Epithelial cell of proximal tubule (primary cell): ENCODE measurements at regions not wholly inside any gene's neighbourhood (a gene's known extent, or its start where the extent isn't known, plus 50 kb on each side); places are given as distances from the start of the nearest gene placed in this dataset.
"Not testable (repeated sequence)": the region's sequence is repeated elsewhere in the genome, so short reads cannot be mapped to it uniquely, and the experiment has no call there.

ENCODE experiments used
- DNase-seq: peaks from one replicate; pipeline ENCODE4 v3.0.0-alpha.2; 2011; ENCODE audit warnings: low read depth
- H3K4me3 ChIP-seq: 2 replicates; pipeline ENCODE4 v1.5.1; 2011; ENCODE audit warnings: low read depth, mild to moderate bottlenecking, low read length
- TF ChIP-seq, protein P1 (sequence below): conservative IDR thresholded peaks from 2 replicates; pipeline ENCODE4 v1.5.1; 2012; ENCODE audit warnings: low read depth, mild to moderate bottlenecking, low read length

DNA sequence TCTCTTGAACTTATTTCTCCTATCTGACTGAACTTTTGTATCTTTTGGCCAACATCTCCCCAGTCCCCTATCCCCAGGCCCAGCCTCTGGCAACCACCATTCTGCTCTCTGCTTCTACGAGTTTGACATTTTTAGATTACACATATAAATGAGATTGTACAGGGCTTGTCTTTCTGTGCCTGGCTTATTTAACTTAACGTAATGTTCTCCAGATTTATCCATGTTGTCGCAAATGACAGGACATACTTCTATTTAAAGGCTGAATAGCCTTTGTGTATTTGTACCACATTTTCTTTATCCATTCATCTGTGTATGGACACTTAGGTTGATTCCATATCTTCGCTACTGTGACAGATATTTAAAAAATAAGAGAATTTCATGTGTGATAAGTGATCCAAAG lies 98.6 kb downstream of the LSMEM1 start:
- no peak for DNase-seq
- H3K4me3 ChIP-seq, result no peak overlapping the region
- TF ChIP-seq, protein P1, sequence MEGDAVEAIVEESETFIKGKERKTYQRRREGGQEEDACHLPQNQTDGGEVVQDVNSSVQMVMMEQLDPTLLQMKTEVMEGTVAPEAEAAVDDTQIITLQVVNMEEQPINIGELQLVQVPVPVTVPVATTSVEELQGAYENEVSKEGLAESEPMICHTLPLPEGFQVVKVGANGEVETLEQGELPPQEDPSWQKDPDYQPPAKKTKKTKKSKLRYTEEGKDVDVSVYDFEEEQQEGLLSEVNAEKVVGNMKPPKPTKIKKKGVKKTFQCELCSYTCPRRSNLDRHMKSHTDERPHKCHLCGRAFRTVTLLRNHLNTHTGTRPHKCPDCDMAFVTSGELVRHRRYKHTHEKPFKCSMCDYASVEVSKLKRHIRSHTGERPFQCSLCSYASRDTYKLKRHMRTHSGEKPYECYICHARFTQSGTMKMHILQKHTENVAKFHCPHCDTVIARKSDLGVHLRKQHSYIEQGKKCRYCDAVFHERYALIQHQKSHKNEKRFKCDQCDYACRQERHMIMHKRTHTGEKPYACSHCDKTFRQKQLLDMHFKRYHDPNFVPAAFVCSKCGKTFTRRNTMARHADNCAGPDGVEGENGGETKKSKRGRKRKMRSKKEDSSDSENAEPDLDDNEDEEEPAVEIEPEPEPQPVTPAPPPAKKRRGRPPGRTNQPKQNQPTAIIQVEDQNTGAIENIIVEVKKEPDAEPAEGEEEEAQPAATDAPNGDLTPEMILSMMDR, result no peak

DNA sequence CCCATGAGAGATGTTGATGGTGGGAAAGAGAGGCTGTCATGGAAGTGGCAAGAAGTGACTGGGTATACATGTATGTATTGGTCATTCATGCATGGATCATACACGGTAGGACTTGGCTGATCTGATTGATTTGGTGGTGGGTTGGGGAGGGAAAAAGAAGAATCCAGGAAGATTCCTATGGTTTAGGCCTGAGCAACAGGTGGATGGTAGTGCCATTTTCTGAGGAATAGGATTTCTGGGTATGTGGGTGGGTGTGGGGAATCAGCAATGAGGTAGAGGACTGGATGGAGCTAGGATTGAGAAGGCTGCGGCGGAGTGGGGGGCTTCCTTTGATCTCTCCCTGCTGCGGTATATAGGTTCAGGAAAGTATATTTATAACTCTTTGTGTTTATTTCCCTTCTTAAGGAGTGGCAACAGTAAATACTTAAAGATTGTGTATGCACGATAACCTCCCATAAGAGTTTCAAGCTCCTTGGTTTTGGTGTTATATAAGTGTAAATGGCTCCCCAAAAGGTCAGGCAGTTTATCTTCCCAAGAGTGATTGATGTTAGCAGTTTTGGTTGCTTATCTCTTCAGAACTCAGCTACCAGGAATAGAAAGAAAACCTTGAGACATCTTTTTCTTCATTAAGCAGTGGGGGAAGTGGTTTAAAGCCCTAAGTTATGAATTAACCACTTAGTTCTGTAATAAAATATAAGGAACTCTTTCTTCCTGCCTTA lies 100.1 kb downstream of the LSMEM1 start:
- H3K4me3 ChIP-seq, result no peak overlapping the region
- DNase-seq, result no peak
- TF ChIP-seq, protein P1, result no peak

DNA sequence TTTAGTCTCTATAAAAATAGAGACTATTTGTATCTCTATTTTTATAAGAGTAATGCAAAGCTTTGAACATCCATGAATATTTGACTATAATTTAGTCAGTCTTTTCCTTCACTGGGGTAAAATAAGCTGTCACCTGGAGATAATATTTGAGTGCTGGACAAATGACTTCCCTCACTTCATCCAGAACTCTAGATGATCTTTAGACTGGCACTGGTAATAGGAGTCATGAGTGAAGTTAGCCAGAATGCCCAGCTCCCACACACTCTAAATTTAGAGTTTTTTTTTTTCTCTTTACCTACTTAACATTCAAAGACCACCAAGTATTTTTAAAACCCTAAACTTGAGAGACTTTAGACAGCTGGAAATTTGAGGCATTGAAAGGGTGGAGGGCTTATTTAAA lies 100.7 kb downstream of the LSMEM1 start:
- TF ChIP-seq, protein P1, result no peak
- H3K4me3 ChIP-seq, result no peak overlapping the region
- no peak for DNase-seq

DNA sequence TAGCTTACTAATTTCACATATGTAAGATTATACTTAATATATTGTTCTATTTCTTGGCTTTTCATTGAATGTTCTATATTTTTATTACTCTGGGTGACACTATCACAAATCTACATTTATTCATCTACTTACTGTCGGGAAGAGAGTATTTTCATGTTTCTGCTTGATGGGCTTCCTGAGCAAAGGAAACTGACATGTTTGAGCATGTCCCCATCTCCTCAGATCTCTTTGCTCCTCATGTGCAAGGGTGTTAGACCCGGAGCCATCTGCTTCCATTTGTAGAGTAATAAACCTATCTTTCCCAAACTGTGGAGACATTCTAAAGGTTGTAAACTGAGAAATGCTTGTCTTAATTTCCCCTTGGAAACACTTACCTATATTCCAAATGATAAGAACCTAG lies 103.5 kb downstream of the LSMEM1 start:
- no peak overlapping the region for H3K4me3 ChIP-seq
- TF ChIP-seq, protein P1, result no peak
- DNase-seq, result no peak

DNA sequence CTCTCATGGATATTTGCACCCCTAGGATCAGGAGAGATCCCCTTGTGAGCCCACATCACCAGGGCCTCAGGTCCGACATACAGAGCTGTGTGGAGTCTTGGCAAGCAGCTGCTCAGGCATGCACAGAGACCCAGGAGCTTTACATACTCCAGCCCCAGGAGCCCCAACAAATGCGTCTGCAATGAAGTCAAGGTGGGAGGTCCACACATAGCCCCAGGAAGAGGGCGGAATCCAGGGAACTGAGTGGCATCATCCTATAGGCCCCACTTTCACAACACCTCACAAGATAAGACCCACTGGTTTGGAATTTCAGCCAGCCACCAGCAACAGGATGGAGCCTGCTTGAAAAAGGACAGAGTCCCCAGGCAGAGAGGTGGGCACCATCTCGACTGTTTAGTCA lies 106.7 kb downstream of the LSMEM1 start:
- TF ChIP-seq, protein P1, result no peak
- DNase-seq, result no peak
- H3K4me3 ChIP-seq, result no peak overlapping the region

DNA sequence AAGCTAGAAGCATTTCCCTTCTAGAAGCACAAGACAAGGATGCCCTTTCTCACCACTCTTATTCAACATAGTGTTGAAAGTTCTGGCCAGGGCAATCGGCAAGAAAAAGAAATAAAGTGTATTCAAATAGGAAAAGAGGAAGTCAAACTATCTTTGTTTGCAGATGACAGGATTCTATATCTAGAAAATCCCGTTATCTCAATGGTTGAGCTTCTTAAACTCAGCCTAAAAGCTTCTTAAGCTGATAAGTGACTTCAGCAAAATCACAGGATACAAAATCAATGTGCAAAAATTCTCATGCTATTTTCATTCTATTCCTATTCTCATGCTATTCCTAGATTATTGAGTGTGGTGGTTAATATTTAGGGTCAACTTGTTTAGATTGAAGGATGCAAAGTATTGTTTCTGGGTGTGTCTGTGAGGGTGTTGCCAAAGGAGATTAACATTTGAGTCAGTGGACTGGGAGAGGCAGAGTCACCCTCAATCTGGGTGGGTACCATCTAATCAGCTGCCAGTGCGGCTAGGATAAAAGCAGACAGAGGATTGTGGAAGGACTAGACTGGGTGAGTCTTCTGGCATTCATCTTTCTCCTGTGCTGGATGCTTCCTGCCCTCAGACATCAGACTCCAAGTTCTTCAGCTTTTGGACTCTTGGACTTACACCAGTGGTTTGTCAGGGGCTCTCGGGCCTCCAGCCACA lies 111.9 kb downstream of the LSMEM1 start:
- not testable (repeated sequence) for DNase-seq, H3K4me3 ChIP-seq

DNA sequence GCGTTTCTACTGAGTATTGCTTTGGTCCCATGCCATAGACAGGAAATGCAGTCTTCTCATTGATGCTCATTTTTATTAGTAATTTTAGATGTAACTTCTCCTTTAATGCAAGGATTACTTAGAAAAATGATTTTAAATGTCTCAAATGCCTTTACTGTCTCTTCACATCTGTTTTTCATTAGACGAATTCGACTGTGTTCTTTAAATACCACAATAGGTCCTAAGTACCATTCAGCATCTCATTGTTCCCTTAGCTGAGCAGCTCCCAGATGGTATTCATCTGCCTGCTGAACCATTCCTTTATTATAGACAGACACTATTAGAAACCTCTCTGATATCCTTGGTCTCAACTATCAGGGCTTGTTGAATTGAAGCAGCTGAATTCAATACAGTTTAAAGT lies 113.6 kb downstream of the LSMEM1 start:
- no peak overlapping the region for H3K4me3 ChIP-seq
- DNase-seq, result no peak

More for the DNA sequence above, 113.6 kb downstream of the LSMEM1 start:
- TF ChIP-seq, protein P1, result no peak
